GM23338 (cell line): ENCODE measurements at regions not wholly inside any gene's neighbourhood (a gene's known extent, or its start where the extent isn't known, plus 50 kb on each side); places are given as distances from the start of the nearest gene placed in this dataset.

ENCODE experiments used
- EZH2 ChIP-seq: fragments of 200-600 bp; sonication (generic); IDR thresholded peaks from one replicate; pipeline ENCODE4 v1.8.0; 2017; ENCODE audit warnings: antibody characterized with exemption, mild to moderate bottlenecking, low read depth; ENCODE audit not compliant: unreplicated experiment
- ZNF331 ChIP-seq: fragments of 250-450 bp; sonication (Bioruptor Pico); IDR thresholded peaks from 2 replicates; pipeline ENCODE4 v1.5.0; 2020; ENCODE audit warnings: low read depth, mild to moderate bottlenecking, moderate library complexity
- TF ChIP-seq, protein P1 (sequence below), 2 experiments: fragments of 200-600 bp in 1 of 2; sonication (generic) in 1 of 2; conservative IDR thresholded peaks; 2 replicates each; pipeline versions ENCODE4 v1.5.1 to v1.6.1; 2016 to 2017; ENCODE audit warnings: antibody characterized with exemption in 2 of 2, low read depth in 2 of 2, mild to moderate bottlenecking in 2 of 2, moderate library complexity in 1 of 2

DNA sequence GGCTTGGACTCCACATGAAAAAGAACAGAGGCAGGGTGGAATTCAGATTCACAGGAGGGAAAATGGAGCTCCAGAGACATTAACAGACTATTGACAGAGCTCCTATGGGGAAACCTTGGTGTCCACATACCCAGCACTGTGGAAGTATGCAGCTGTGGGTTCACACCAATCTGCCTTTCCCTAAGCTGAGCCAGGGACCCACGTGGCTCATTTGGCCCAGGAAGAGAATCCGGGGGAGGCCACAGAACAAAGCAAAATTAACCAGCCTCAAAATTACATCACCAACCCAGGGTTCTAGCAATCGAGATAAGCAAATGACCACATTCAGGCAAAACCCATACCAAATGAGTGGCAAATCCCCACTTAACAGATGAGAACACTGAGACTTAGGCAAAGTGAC is 105.8 kb upstream of the TWIST2 start:
- no peak for TF ChIP-seq EZH2
- TF ChIP-seq, protein P1, sequence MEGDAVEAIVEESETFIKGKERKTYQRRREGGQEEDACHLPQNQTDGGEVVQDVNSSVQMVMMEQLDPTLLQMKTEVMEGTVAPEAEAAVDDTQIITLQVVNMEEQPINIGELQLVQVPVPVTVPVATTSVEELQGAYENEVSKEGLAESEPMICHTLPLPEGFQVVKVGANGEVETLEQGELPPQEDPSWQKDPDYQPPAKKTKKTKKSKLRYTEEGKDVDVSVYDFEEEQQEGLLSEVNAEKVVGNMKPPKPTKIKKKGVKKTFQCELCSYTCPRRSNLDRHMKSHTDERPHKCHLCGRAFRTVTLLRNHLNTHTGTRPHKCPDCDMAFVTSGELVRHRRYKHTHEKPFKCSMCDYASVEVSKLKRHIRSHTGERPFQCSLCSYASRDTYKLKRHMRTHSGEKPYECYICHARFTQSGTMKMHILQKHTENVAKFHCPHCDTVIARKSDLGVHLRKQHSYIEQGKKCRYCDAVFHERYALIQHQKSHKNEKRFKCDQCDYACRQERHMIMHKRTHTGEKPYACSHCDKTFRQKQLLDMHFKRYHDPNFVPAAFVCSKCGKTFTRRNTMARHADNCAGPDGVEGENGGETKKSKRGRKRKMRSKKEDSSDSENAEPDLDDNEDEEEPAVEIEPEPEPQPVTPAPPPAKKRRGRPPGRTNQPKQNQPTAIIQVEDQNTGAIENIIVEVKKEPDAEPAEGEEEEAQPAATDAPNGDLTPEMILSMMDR (conservative IDR thresholded peaks at IDR 0.05; ENCODE audit: low read depth in 2 of 2): no peak
- no peak for TF ChIP-seq ZNF331
